Prostate gland (tissue), 2 donors: ENCODE measurements at regions not wholly inside any gene's neighbourhood (a gene's known extent, or its start where the extent isn't known, plus 50 kb on each side); places are given as distances from the start of the nearest gene placed in this dataset.

ENCODE experiments used
- CTCF ChIP-seq, 4 experiments: fragments of 200-600 bp in 2 of 4; fragments of 450-650 bp in 2 of 4; sonication (generic) in 2 of 4; IDR thresholded peaks; 1 replicate in 3 of 4; 2 replicates in 1 of 4; pipeline ENCODE4 v1.5.1; 2016 to 2019; ENCODE audit warnings: antibody characterized with exemption in 4 of 4, mild to moderate bottlenecking in 2 of 4, moderate library complexity in 2 of 4
- POLR2AphosphoS5 ChIP-seq: sonication (generic); formaldehyde crosslinking; IDR thresholded peaks from one replicate; pipeline ENCODE4 v1.6.1; 2017; ENCODE audit warnings: antibody characterized with exemption

- TF ChIP-seq CTCF (IDR thresholded peaks at IDR 0.05) (no peak), POLR2AphosphoS5 (no peak)
Observed at GRCh38 chr5:88558366-88558765, 289.7 kb upstream of the TMEM161B start.
